ENCODE measurements at regions not wholly inside any gene's neighbourhood (a gene's known extent, or its start where the extent isn't known, plus 50 kb on each side); places are given as distances from the start of the nearest gene placed in this dataset.

GRCh38 chr13:80204642-80205041 is 136.3 kb downstream of the SPRY2 start:
- peaks cover 15 to 17% of the 10 kb centered on the region in 2 donors for H3K9me3 Mint-ChIP-seq
- H3K27ac Mint-ChIP-seq = no peak overlapping the region
- no peak for DNase-seq (ENCODE audit: low spot score in 2 of 2)
- no peak for ATAC-seq
- peaks cover 0 to 6% of the 10 kb centered on the region in 2 donors for H3K36me3 Mint-ChIP-seq

GRCh38 chr13:80203496-80203895 is 137.4 kb downstream of the SPRY2 start:
- Mint-ChIP-seq H3K9me3 (peaks cover 15 to 17% of the 10 kb centered on the region in 2 donors), H3K36me3 (peaks cover 0 to 6% of the 10 kb centered on the region in 2 donors), H3K27ac (no peak overlapping the region)
- ATAC-seq (no peak), DNase-seq (ENCODE audit: low spot score in 2 of 2) (no peak)

DNA sequence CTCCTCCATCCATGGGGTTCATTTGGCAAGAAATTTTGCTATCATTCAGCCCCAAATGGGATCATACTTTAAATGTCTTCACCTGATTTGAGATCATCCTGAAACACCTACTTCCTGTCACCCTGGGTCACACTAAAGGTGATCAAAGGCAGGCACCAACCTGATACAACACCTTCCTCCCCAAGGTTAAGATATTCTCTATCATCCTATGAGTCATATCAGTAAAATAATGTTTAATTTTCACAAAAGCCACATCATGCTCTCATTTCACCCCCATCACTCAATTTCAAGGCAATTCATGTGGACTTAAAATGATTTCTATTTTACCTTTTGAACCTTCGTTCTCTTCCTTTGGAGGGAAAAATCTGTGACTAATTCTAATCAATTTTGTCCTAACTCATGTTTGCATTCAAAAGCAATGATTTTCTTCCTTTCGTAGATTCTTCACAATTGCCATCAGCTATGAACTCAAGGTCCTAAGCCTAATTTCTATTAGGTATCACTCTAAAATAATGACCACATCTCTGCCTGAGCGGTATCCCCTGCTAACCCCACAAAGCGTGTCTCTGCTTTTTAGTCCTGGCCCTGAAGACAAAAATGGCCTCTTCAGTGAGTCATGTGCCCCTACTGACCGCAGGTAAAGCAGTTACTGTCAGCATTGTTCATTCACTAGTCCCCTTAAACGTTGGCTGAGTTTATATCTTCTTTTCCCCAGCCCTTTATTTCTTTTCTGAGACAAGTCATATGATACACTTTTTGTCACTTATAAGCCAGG is 139.0 kb downstream of the SPRY2 start:
- DNase-seq (ENCODE audit: low spot score in 2 of 2) = no peak
- H3K27ac Mint-ChIP-seq = no peak overlapping the region
- peaks cover 15 to 17% of the 10 kb centered on the region in 2 donors for H3K9me3 Mint-ChIP-seq
- no peak for ATAC-seq
- H3K36me3 Mint-ChIP-seq = peaks cover 0 to 6% of the 10 kb centered on the region in 2 donors

DNA sequence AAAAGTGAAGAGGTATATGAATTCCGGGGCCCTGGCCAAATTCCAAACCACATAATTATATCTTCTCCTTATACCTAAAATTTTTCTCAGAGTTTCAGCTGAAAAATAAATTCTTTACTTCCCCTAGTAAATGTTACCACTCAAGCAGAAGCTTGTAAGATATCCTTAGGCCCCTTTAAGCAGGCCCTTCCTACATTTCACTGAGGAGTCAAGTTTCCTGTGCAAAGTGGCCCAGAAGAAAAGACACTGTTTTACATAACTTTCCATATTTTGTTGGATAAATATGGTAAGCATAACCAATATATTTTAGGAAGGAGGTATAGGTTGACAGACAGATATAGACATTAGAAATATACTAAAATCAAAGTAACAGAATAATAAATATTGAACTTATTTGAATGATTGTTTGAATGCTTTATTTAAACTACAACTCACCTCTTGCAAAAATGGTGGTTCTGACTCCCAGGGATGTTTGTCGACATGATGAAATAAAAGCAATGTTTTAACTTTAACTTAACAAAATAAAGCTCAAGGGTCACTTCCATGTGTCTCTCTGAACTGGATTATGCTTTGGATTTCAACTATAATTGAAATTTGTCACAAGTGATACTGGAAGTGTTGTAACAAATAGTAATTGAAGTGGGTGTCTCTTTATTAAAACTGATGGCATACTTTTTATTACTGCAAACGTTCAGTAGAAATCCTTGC is 141.2 kb downstream of the SPRY2 start:
- no peak overlapping the region for H3K27ac Mint-ChIP-seq
- ATAC-seq = no peak
- H3K36me3 Mint-ChIP-seq = peaks cover 0 to 6% of the 10 kb centered on the region in 2 donors
- no peak for DNase-seq (ENCODE audit: low spot score in 2 of 2)
- peaks cover 10 to 13% of the 10 kb centered on the region in 2 donors for H3K9me3 Mint-ChIP-seq

GRCh38 chr13:80199067-80199466 is 141.9 kb downstream of the SPRY2 start:
- DNase-seq (ENCODE audit: low spot score in 2 of 2) (no peak), ATAC-seq (no peak)
- peaks cover 0 to 6% of the 10 kb centered on the region in 2 donors for H3K36me3 Mint-ChIP-seq
- no peak overlapping the region for H3K27ac Mint-ChIP-seq
- peaks cover 10 to 13% of the 10 kb centered on the region in 2 donors for H3K9me3 Mint-ChIP-seq

DNA sequence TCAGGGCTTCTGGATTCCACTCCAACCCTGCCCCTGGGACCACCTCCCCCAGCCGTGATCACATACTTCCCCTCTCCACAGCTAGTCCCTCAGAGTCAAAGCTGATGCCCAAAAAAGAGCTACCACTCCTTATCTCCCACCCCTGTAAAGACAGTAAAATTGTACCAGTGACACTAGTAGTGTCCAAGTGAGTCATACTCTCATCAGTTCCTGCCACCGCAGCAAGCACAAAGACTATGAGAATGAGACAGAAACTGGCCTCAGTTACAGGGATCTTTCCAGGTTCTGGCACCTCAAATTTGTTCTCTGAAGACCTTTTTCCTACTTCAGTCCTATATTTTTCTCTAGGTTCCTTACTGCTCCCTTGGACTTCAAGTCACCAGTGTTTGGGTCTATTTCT is 144.2 kb downstream of the SPRY2 start:
- ATAC-seq (no peak), DNase-seq (ENCODE audit: low spot score in 2 of 2) (no peak)
- Mint-ChIP-seq H3K9me3 (peaks cover 4 to 5% of the 10 kb centered on the region in 2 donors), H3K36me3 (peaks cover 0 to 4% of the 10 kb centered on the region in 2 donors), H3K27ac (no peak overlapping the region)

DNA sequence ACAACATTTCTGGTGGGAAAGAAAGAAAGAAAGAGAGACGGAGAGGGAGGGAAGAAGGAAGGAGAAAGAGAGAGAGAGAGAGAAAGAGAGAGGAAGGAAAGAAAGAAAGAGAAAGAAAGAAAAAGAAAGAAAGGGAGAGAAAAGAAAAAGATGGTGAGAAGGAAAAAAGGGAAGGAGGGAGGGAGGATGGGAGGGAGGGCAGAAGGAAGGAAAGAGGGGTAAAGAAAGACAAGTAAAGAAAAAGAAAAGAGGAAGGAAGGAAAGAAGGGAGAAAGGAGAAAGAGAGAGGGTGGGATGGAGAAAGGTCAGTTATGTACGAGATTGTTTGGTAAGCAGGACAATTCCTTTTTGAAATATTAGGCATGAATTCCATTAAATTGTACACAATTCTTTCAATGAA is 145.3 kb downstream of the SPRY2 start:
- no peak overlapping the region for H3K27ac Mint-ChIP-seq
- H3K36me3 Mint-ChIP-seq = no peaks in the 10 kb centered on the region
- no peak for DNase-seq (ENCODE audit: low spot score in 2 of 2)
- H3K9me3 Mint-ChIP-seq = no peaks in the 10 kb centered on the region
- ATAC-seq = no peak

DNA sequence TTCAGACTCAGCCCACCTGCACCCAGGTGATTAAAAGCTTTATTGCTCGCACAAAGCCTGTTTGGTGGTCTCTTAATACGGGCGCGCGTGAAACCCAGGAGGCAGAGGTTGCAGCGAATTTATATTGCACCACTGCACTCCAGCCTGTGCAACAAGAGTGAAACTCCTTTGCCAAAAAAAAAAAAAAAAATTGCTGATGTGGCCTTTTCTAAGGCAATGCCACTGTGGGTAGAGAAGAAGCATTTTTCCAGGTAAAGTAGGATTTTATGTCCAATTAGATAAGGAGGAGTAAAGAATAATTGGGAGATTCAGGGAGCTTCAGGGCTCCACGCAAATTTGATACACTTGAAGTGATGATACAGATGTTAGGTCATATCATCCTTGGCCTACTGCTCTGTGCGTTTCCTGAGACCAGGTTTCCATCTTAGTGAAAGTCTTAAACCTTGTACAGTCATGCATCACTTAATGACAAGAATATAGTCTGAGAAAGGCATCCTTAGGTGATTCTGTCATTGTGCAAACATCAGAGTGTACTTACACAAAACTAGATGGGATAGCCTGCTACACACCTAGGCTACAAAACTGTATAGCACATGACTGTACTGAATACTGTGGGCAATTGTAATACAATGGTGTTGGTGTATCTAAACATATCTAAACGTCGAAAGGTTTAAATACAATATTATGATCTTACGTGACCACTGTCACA is 150.9 kb downstream of the SPRY2 start:
- H3K27ac Mint-ChIP-seq = no peak overlapping the region
- ATAC-seq (no peak), DNase-seq (ENCODE audit: low spot score in 2 of 2) (no peak)
- H3K36me3 Mint-ChIP-seq = no peaks in the 10 kb centered on the region
- H3K9me3 Mint-ChIP-seq = no peaks in the 10 kb centered on the region

GRCh38 chr13:80180740-80181355 is 160.1 kb downstream of the SPRY2 start:
- H3K36me3 Mint-ChIP-seq = no peaks in the 10 kb centered on the region
- no peak overlapping the region for H3K27ac Mint-ChIP-seq
- DNase-seq (ENCODE audit: low spot score in 2 of 2) (no peak), ATAC-seq (no peak)
- H3K9me3 Mint-ChIP-seq = peaks cover 0 to 3% of the 10 kb centered on the region in 2 donors

GRCh38 chr13:80177327-80177726 is 163.6 kb downstream of the SPRY2 start:
- Mint-ChIP-seq H3K36me3 (no peaks in the 10 kb centered on the region), H3K9me3 (peaks cover 0 to 3% of the 10 kb centered on the region in 2 donors), H3K27ac (no peak overlapping the region)
- no peak for ATAC-seq
- no peak for DNase-seq (ENCODE audit: low spot score in 2 of 2)

GRCh38 chr13:80173224-80173623 is 167.7 kb downstream of the SPRY2 start:
- H3K9me3 Mint-ChIP-seq = no peaks in the 10 kb centered on the region
- H3K27ac Mint-ChIP-seq = no peak overlapping the region
- H3K36me3 Mint-ChIP-seq = no peaks in the 10 kb centered on the region
- no peak for DNase-seq (ENCODE audit: low spot score in 2 of 2)
- no peak for ATAC-seq

DNA sequence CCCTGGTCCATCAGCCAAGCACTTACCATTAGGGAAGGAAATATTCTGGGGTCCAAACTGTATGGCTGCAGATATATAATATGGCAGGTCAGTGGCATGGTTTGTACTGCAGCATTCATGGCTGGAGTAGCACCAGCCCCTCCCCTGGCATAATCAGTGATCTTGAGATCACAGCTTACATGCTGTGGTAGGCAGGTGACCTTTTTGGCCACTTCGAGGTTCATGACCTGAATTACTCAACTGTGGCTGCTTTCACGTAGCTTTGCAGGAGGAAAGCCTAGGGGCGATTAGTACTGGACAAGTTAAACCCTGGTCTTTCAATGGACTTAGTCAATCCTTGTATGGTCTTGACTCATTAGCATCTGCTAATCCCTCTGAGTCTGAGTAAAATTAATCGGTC is 169.8 kb downstream of the SPRY2 start:
- ATAC-seq (no peak), DNase-seq (ENCODE audit: low spot score in 2 of 2) (no peak)
- Mint-ChIP-seq H3K36me3 (no peaks in the 10 kb centered on the region), H3K9me3 (peaks cover 0 to 3% of the 10 kb centered on the region in 2 donors), H3K27ac (no peak overlapping the region)

- peaks cover 3 to 4% of the 10 kb centered on the region in 2 donors for H3K9me3 Mint-ChIP-seq
- no peak overlapping the region for H3K27ac Mint-ChIP-seq
- DNase-seq (ENCODE audit: low spot score in 2 of 2) = no peak
- no peak for ATAC-seq
- no peaks in the 10 kb centered on the region for H3K36me3 Mint-ChIP-seq
These were observed 172.7 kb downstream of the SPRY2 start for GRCh38 chr13:80168089-80168850.

- ATAC-seq (no peak), DNase-seq (ENCODE audit: low spot score in 2 of 2) (no peak)
- H3K36me3 Mint-ChIP-seq = no peaks in the 10 kb centered on the region
- H3K9me3 Mint-ChIP-seq = peaks cover 3 to 4% of the 10 kb centered on the region in 2 donors
- H3K27ac Mint-ChIP-seq = no peak overlapping the region
These were observed 174.6 kb downstream of the SPRY2 start for GRCh38 chr13:80166352-80166751.

DNA sequence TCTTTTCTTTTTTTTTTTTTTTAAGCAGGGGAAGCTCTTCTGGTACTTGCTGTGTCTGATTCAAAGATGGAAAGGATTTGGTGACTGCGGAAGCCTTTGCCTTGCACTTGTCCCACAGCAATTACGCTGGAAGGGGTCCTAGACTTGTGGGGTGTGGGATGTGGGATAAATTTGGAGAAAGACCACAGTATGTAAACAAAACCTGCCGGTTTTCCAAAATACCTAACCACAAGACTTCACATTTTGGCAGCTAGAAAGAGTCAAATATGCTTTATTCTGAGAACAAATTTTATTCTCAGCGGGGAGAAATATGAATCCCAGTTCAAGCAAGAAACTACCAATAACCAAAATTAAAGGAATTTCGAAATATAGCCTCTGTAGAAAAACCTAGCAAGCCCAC is 176.5 kb downstream of the SPRY2 start:
- DNase-seq (ENCODE audit: low spot score in 2 of 2) = no peak
- no peak for ATAC-seq
- no peaks in the 10 kb centered on the region for H3K36me3 Mint-ChIP-seq
- no peak overlapping the region for H3K27ac Mint-ChIP-seq
- peaks cover 3 to 4% of the 10 kb centered on the region in 2 donors for H3K9me3 Mint-ChIP-seq

DNA sequence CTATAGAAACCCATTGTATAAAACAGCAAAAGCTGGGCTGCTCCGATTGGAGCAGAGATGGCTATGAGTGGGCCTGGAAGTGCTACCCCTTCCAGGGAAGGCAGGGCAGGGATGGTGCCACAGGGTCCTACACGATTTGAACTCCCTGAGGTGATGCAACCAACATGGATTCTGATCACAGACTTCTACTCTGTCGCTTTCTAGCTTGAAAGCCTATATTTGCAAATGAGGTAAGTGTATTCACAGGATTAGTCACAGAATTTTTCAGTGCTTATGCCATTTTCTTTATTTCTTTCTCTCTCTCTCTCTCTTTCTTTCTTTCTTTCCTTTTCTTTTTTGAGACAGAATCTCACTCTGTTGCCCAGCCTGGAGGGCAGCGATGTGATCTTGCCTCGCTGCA is 179.0 kb downstream of the SPRY2 start:
- ATAC-seq (no peak), DNase-seq (ENCODE audit: low spot score in 2 of 2) (no peak)
- peaks cover 3 to 8% of the 10 kb centered on the region in 2 donors for H3K9me3 Mint-ChIP-seq
- no peak overlapping the region for H3K27ac Mint-ChIP-seq
- H3K36me3 Mint-ChIP-seq = no peaks in the 10 kb centered on the region

Data from activated naive CD4-positive, alpha-beta T cell treated with anti-CD3 and anti-CD28 coated beads, Interleukin-2, amount 50 U/mL, for 72 hours (primary cell).